ENCODE measurements at regions not wholly inside any gene's neighbourhood (a gene's known extent, or its start where the extent isn't known, plus 50 kb on each side); places are given as distances from the start of the nearest gene placed in this dataset.
"Not testable (repeated sequence)": the region's sequence is repeated elsewhere in the genome, so short reads cannot be mapped to it uniquely, and the experiment has no call there.

DNA sequence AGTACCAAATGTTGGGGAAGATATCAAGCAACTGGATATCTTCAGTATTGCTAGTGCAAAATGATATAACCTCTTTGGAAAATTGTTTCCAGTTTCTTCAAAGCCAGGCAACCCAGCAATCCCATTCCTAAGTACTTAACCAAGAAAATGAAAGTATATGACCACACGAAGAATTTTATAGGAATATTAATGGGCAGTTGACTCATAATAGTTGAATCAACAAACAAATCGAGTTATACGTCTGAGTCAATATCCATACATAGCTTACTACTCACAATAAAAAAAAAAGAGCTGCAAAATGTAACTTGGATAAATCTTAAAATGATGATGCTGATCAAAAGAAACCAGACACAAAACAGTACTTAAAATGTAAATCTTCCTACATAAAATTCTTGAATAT lies 810.4 kb downstream of the METTL4 start:
- H3K4me1 ChIP-seq = no peaks in the 10 kb centered on the region
- no peak for DNase-seq (ENCODE audit: low spot score)
- H3K36me3 ChIP-seq = no peaks in the 10 kb centered on the region
- no peak overlapping the region for H3K4me3 ChIP-seq
- H3K27me3 ChIP-seq = no peaks in the 10 kb centered on the region
- TF ChIP-seq, protein P1, sequence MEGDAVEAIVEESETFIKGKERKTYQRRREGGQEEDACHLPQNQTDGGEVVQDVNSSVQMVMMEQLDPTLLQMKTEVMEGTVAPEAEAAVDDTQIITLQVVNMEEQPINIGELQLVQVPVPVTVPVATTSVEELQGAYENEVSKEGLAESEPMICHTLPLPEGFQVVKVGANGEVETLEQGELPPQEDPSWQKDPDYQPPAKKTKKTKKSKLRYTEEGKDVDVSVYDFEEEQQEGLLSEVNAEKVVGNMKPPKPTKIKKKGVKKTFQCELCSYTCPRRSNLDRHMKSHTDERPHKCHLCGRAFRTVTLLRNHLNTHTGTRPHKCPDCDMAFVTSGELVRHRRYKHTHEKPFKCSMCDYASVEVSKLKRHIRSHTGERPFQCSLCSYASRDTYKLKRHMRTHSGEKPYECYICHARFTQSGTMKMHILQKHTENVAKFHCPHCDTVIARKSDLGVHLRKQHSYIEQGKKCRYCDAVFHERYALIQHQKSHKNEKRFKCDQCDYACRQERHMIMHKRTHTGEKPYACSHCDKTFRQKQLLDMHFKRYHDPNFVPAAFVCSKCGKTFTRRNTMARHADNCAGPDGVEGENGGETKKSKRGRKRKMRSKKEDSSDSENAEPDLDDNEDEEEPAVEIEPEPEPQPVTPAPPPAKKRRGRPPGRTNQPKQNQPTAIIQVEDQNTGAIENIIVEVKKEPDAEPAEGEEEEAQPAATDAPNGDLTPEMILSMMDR (IDR thresholded peaks at IDR 0.05) = no peak
- no peaks in the 10 kb centered on the region for H3K9me3 ChIP-seq
- no peak overlapping the region for H3K27ac ChIP-seq

DNA sequence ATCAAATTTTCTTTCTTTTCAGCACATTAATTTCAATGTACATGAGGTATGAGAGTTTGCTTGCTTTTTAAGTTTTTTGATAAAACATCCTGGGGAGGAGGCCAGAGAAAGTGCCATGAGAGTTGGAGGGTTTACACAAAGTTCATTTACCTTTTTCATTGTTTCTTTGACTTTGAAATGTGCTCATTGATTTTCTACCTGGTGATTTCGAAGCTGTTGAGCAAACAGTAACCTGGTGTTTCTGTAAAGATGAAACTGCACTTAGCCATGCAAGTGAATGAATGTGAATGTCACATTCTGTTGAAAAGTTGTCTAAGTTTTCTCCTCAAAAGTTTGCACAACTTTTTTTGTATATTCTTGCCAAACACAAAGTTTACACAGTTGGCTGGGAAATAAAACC lies 797.0 kb downstream of the METTL4 start:
- TF ChIP-seq, protein P1 (IDR thresholded peaks at IDR 0.05) = no peak
- Histone ChIP-seq H3K4me3 (no peak overlapping the region), H3K36me3 (no peaks in the 10 kb centered on the region), H3K4me1 (no peaks in the 10 kb centered on the region), H3K27me3 (no peaks in the 10 kb centered on the region), H3K9me3 (no peaks in the 10 kb centered on the region), H3K27ac (no peak overlapping the region)
- no peak for DNase-seq (ENCODE audit: low spot score)

GRCh38 chr18:1777843-1778242 lies 793.5 kb downstream of the METTL4 start:
- H3K36me3 ChIP-seq = no peaks in the 10 kb centered on the region

GRCh38 chr18:1778496-1779178 lies 792.7 kb downstream of the METTL4 start:
- TF ChIP-seq, protein P1 (IDR thresholded peaks at IDR 0.05) = no peak
- DNase-seq (ENCODE audit: low spot score) = no peak
- Histone ChIP-seq H3K4me1 (no peaks in the 10 kb centered on the region), H3K36me3 (no peaks in the 10 kb centered on the region), H3K27ac (peak overlapping the region in 1 of 2 donors; percentile 13), H3K4me3 (no peak overlapping the region), H3K27me3 (no peaks in the 10 kb centered on the region), H3K9me3 (no peaks in the 10 kb centered on the region)

More at GRCh38 chr18:1777843-1778242, 793.5 kb downstream of the METTL4 start:
- TF ChIP-seq, protein P1 (IDR thresholded peaks at IDR 0.05) = no peak
- Histone ChIP-seq H3K9me3 (no peaks in the 10 kb centered on the region), H3K4me1 (no peaks in the 10 kb centered on the region), H3K27ac (no peak overlapping the region), H3K4me3 (no peak overlapping the region), H3K27me3 (no peaks in the 10 kb centered on the region)
- DNase-seq (ENCODE audit: low spot score) = no peak

- Histone ChIP-seq H3K4me1 (no peaks in the 10 kb centered on the region), H3K4me3 (no peak overlapping the region), H3K36me3 (no peaks in the 10 kb centered on the region), H3K9me3 (no peaks in the 10 kb centered on the region), H3K27me3 (no peaks in the 10 kb centered on the region), H3K27ac (no peak overlapping the region)
- DNase-seq (ENCODE audit: low spot score) = no peak
- TF ChIP-seq, protein P1 (IDR thresholded peaks at IDR 0.05) = no peak
These were observed 791.7 kb downstream of the METTL4 start for GRCh38 chr18:1779587-1779986.

DNA sequence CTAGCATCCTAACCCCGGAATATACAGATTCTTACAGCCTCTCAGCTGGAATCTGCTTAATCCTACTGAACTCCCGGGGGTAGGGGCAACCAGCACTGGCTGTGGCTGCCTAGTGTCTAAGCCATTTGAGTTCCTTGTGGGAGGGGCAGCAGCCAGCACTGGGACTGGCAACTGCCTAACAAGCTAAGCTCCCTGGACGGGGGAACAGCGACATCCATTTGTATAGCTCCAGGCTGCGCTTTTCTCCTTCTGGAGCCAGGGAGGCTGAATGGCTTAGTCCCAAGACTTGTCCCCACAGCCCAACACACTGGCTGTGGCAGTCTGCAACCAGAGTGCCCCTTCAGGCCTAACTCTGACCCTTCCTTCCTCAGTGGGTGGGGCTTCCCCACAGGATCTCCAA lies 787.2 kb downstream of the METTL4 start:
- Histone ChIP-seq H3K27me3 (no peaks in the 10 kb centered on the region), H3K4me3 (no peak overlapping the region)

GRCh38 chr18:1785980-1786379 lies 785.3 kb downstream of the METTL4 start:
- H3K27me3 ChIP-seq; H3K4me1 ChIP-seq; H3K27ac ChIP-seq; H3K36me3 ChIP-seq; H3K4me3 ChIP-seq; H3K9me3 ChIP-seq; DNase-seq (ENCODE audit: low spot score): not testable (repeated sequence)

More for the DNA sequence above, 787.2 kb downstream of the METTL4 start:
- no peaks in the 10 kb centered on the region for H3K4me1 ChIP-seq
- no peaks in the 10 kb centered on the region for H3K9me3 ChIP-seq
- H3K36me3 ChIP-seq = no peaks in the 10 kb centered on the region
- TF ChIP-seq, protein P1 (IDR thresholded peaks at IDR 0.05) = no peak
- no peak for DNase-seq (ENCODE audit: low spot score)
- no peak overlapping the region for H3K27ac ChIP-seq
